HCT116 (cell line): ENCODE measurements at regions not wholly inside any gene's neighbourhood (a gene's known extent, or its start where the extent isn't known, plus 50 kb on each side); places are given as distances from the start of the nearest gene placed in this dataset.

Source experiments
- ATAC-seq: fragments of 200-7000 bp; cut with Tn5 transposase; 2 replicates; pipeline ENCODE4 v1.9.1; 2020; ENCODE audit warnings: mild to moderate bottlenecking, moderate library complexity
- BruUV-seq: library from RNA; stranded (reverse); fragments of 400-500 nt; replicated peaks from 2 replicates; lab custom pipeline; 2021; lab: Mats Ljungman, UMichigan
- CTCF ChIA-PET: fragments of 300-600 bp; sonication (Branson Sonifier 250); formaldehyde crosslinking; loops from one replicate; lab custom pipeline; 2021; ENCODE audit warnings: antibody characterized with exemption; lab: Charles Lee
- POLR2A ChIA-PET: fragments of 300-600, 350-600 bp; sonication (Branson Sonifier 250); formaldehyde crosslinking; loops from one replicate; lab custom pipeline; 2021; ENCODE audit warnings: antibody characterized with exemption; lab: Charles Lee
- RAD21 ChIA-PET, 2 experiments: fragments of 300-600 bp; sonication (Branson Sonifier 250); formaldehyde crosslinking; loops; one replicate each; lab custom pipeline; 2023; ENCODE audit warnings: low total read pairs in 2 of 2; ENCODE audit not compliant: uncharacterized antibody in 2 of 2, unreplicated experiment in 2 of 2, low non-redundant PET in 1 of 2; lab: Charles Lee
- DNase-seq: peaks from one replicate; pipeline ENCODE4 v3.0.0-alpha.2; 2010; ENCODE audit warnings: low read depth, low spot score
- H2AFZ ChIP-seq: fragments of 200-600 bp; shearing (Covaris generic), sonication (generic); 2 replicates; pipeline ENCODE4 v1.6.1; 2017; ENCODE audit warnings: low read depth, mixed run types, mixed read lengths, antibody characterized with exemption, low read length; ENCODE audit not compliant: poor library complexity, severe bottlenecking
- H3K27ac ChIP-seq: 2 replicates; pipeline ENCODE4 v1.5.1; 2012; ENCODE audit warnings: low read depth, low read length
- H3K27me3 ChIP-seq: fragments of 200-600 bp; sonication (generic); 2 replicates; pipeline ENCODE4 v1.6.1; 2016; ENCODE audit warnings: mixed run types, low read length, mixed read lengths; ENCODE audit not compliant: insufficient read depth
- H3K36me3 ChIP-seq, 2 experiments: fragments of 200-500 bp in 1 of 2; fragments of 200-600 bp in 1 of 2; sonication (Bioruptor generic) in 1 of 2; sonication (generic) in 1 of 2; 2 replicates each; pipeline versions ENCODE4 v1.5.1 to v1.6.1; 2014 to 2016; ENCODE audit warnings: low read length in 2 of 2, inconsistent platforms in 1 of 2, mixed read lengths in 1 of 2, mixed run types in 1 of 2; ENCODE audit not compliant: insufficient read depth in 2 of 2, control insufficient read depth in 1 of 2
- H3K4me1 ChIP-seq, 2 experiments: fragments of 200-600 bp in 1 of 2; sonication (generic) in 1 of 2; 2 replicates each; pipeline versions ENCODE4 v1.5.1 to v1.6.1; 2012 to 2017; ENCODE audit warnings: low read length in 2 of 2, inconsistent platforms in 1 of 2, mild to moderate bottlenecking in 1 of 2, mixed read lengths in 1 of 2, mixed run types in 1 of 2, moderate library complexity in 1 of 2; ENCODE audit not compliant: insufficient read depth in 2 of 2, control insufficient read depth in 1 of 2
- H3K4me2 ChIP-seq: fragments of 200-600 bp; sonication (generic); 2 replicates; pipeline ENCODE4 v1.6.1; 2017; ENCODE audit warnings: mixed run types, low read length, mixed read lengths
- H3K4me3 ChIP-seq, 2 experiments: fragments of 200-600 bp in 1 of 2; sonication (generic) in 1 of 2; replicated peaks in 1 of 2; 2 replicates each; pipeline ENCODE4 v1.5.1; 2011 to 2016; ENCODE audit warnings: low read length in 2 of 2, control low read depth in 1 of 2, low read depth in 1 of 2, mild to moderate bottlenecking in 1 of 2, mixed read lengths in 1 of 2, mixed run types in 1 of 2
- H3K79me2 ChIP-seq: fragments of 200-600 bp; sonication (generic); 2 replicates; pipeline ENCODE4 v1.6.1; 2017; ENCODE audit warnings: mild to moderate bottlenecking, mixed run types, low read length, moderate library complexity, mixed read lengths; ENCODE audit not compliant: insufficient read depth
- H3K9ac ChIP-seq: fragments of 200-600 bp; sonication (generic); 2 replicates; pipeline ENCODE4 v1.6.1; 2016; ENCODE audit warnings: low read length, mixed read lengths
- H3K9me2 ChIP-seq: fragments of 200-600 bp; sonication (generic), shearing (Covaris generic); 2 replicates; pipeline ENCODE4 v1.6.1; 2017; ENCODE audit warnings: mixed run types, mild to moderate bottlenecking, moderate library complexity; ENCODE audit not compliant: insufficient read depth
- H3K9me3 ChIP-seq, 2 experiments: fragments of 200-500 bp in 1 of 2; fragments of 200-600 bp in 1 of 2; sonication (Bioruptor generic) in 1 of 2; sonication (generic) in 1 of 2; 2 replicates each; pipeline ENCODE4 v1.6.1; 2014 to 2017; ENCODE audit warnings: low read length in 2 of 2, mixed read lengths in 2 of 2, inconsistent platforms in 1 of 2, low read depth in 1 of 2, mild to moderate bottlenecking in 1 of 2, mixed run types in 1 of 2, moderate library complexity in 1 of 2; ENCODE audit not compliant: control insufficient read depth in 1 of 2, insufficient read depth in 1 of 2
- H4K20me1 ChIP-seq: fragments of 200-600 bp; sonication (generic), shearing (Covaris generic); 2 replicates; pipeline ENCODE4 v1.6.1; 2017; ENCODE audit warnings: mixed run types, mild to moderate bottlenecking, moderate library complexity; ENCODE audit not compliant: insufficient read depth
- CBX3 ChIP-seq: IDR thresholded peaks from 2 replicates; pipeline ENCODE4 v1.6.1; 2012; ENCODE audit warnings: low read depth
- CEBPB ChIP-seq: IDR thresholded peaks from 2 replicates; pipeline ENCODE4 v1.6.1; 2012; ENCODE audit warnings: low read depth
- ELF1 ChIP-seq: IDR thresholded peaks from 2 replicates; pipeline ENCODE4 v1.6.1; 2012; ENCODE audit warnings: low read depth, borderline replicate concordance
- EZH2phosphoT487 ChIP-seq: fragments of 200-600 bp; IDR thresholded peaks from 2 replicates; pipeline ENCODE4 v1.6.1; 2018; ENCODE audit warnings: antibody characterized with exemption, borderline replicate concordance
- FOSL1 ChIP-seq: IDR thresholded peaks from 2 replicates; pipeline ENCODE4 v1.6.1; 2012; ENCODE audit warnings: low read depth
- JUND ChIP-seq: IDR thresholded peaks from 2 replicates; pipeline ENCODE4 v1.6.1; 2012
- POLR2A ChIP-seq: IDR thresholded peaks from 2 replicates; pipeline ENCODE4 v1.7.0; 2011; ENCODE audit warnings: borderline replicate concordance; ENCODE audit not compliant: insufficient read depth, insufficient read length; ENCODE audit errors: extremely low read depth
- POLR2AphosphoS5 ChIP-seq: IDR thresholded peaks from 2 replicates; pipeline ENCODE4 v1.6.1; 2011; ENCODE audit warnings: mild to moderate bottlenecking, low read depth, low read length, moderate library complexity
- RAD21 ChIP-seq: IDR thresholded peaks from 2 replicates; pipeline ENCODE4 v1.6.1; 2012; ENCODE audit warnings: low read depth, mild to moderate bottlenecking
- SIN3A ChIP-seq: IDR thresholded peaks from 2 replicates; pipeline ENCODE4 v1.6.1; 2012; ENCODE audit warnings: low read depth
- SRF ChIP-seq: IDR thresholded peaks from 2 replicates; pipeline ENCODE4 v1.6.1; 2012; ENCODE audit warnings: low read depth
- TCF7L2 ChIP-seq: IDR thresholded peaks from 2 replicates; pipeline ENCODE4 v1.7.0; 2011; ENCODE audit warnings: borderline replicate concordance, inconsistent platforms; ENCODE audit not compliant: insufficient read depth, insufficient read length; ENCODE audit errors: extremely low read depth
- YY1 ChIP-seq: IDR thresholded peaks from 2 replicates; pipeline ENCODE4 v1.6.1; 2011; ENCODE audit warnings: low read length, low read depth, moderate library complexity, mild to moderate bottlenecking; ENCODE audit not compliant: insufficient replicate concordance; ENCODE audit errors: extremely low read depth
- ZNF274 ChIP-seq: fragments of 200-500 bp; sonication (Bioruptor generic); IDR thresholded peaks from 2 replicates; pipeline ENCODE4 v1.6.1; 2014; ENCODE audit warnings: mild to moderate bottlenecking, low read depth, low read length, inconsistent platforms
- intact Hi-C: fragments of 100-400 bp; cut with micrococcal nuclease; formaldehyde crosslinking; loops from 2 replicates; pipeline ENCODE4 v1.10.0; 2022
- TF ChIP-seq, protein P1 (sequence below): IDR thresholded peaks from 2 replicates; pipeline ENCODE4 v1.6.1; 2012
- TF ChIP-seq, protein P2 (sequence below), 3 experiments: fragments of 200-600 bp in 1 of 3; sonication (generic) in 1 of 3; IDR thresholded peaks in 2 of 3; conservative IDR thresholded peaks in 1 of 3; 2 replicates each; pipeline ENCODE4 v1.5.1; 2012 to 2017; ENCODE audit warnings: low read depth in 2 of 3, low read length in 2 of 3, antibody characterized with exemption in 1 of 3, borderline replicate concordance in 1 of 3, control low read depth in 1 of 3, mild to moderate bottlenecking in 1 of 3, mixed read lengths in 1 of 3, mixed run types in 1 of 3, moderate library complexity in 1 of 3; ENCODE audit not compliant: insufficient read depth in 1 of 3
- TF ChIP-seq, protein P3 (sequence below): IDR thresholded peaks from 2 replicates; pipeline ENCODE4 v1.6.1; 2011; ENCODE audit warnings: mild to moderate bottlenecking, low read length, moderate library complexity; ENCODE audit not compliant: insufficient replicate concordance; ENCODE audit errors: extremely low read depth
- TF ChIP-seq, protein P4 (sequence below): IDR thresholded peaks from 2 replicates; pipeline ENCODE4 v1.6.1; 2012; ENCODE audit warnings: low read depth
- TF ChIP-seq, protein P5 (sequence below): IDR thresholded peaks from 2 replicates; pipeline ENCODE4 v1.6.1; 2012

DNA sequence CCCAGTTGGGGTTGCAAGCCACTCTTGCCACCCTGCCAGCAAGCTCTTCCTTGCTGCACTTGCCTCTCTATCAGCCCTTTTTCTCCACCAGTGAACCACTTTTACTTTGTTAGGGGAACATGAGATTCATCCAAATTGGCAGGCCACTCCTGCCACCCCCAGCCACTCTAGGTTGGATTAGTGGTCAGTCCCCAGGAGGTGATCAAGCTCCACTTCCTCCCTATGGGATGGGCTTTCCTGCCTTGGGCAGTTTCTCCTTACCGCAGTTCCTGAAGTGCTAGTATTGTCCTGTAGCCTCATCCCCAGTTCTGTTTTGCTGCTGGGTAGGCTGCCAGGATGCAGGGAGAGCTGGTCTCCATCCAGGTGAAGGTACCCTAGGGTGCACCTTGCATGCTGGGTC, 104.5 kb downstream of the ALG10 start:
- H2AFZ ChIP-seq, result no peak overlapping the region

More for the DNA sequence above, 104.5 kb downstream of the ALG10 start:
- DNase-seq, result no peak
- POLR2A ChIA-PET, result no interaction called here
- Histone ChIP-seq H3K9me3 (no peaks in the 10 kb centered on the region), H3K27me3 (no peaks in the 10 kb centered on the region; the same call in 1 of the 2 replicates), H3K9ac (no peak overlapping the region), H3K36me3 (no peaks in the 10 kb centered on the region), H3K9me2 (no peaks in the 10 kb centered on the region), H3K4me1 (no peaks in the 10 kb centered on the region), H3K4me2 (no peak overlapping the region), H4K20me1 (no peaks in the 10 kb centered on the region), H3K4me3 (no peak overlapping the region), H3K27ac (no peak overlapping the region), H3K79me2 (no peaks in the 10 kb centered on the region)
- TF ChIP-seq, protein P1, sequence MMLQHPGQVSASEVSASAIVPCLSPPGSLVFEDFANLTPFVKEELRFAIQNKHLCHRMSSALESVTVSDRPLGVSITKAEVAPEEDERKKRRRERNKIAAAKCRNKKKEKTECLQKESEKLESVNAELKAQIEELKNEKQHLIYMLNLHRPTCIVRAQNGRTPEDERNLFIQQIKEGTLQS, result no peak
- TF ChIP-seq, protein P2, sequence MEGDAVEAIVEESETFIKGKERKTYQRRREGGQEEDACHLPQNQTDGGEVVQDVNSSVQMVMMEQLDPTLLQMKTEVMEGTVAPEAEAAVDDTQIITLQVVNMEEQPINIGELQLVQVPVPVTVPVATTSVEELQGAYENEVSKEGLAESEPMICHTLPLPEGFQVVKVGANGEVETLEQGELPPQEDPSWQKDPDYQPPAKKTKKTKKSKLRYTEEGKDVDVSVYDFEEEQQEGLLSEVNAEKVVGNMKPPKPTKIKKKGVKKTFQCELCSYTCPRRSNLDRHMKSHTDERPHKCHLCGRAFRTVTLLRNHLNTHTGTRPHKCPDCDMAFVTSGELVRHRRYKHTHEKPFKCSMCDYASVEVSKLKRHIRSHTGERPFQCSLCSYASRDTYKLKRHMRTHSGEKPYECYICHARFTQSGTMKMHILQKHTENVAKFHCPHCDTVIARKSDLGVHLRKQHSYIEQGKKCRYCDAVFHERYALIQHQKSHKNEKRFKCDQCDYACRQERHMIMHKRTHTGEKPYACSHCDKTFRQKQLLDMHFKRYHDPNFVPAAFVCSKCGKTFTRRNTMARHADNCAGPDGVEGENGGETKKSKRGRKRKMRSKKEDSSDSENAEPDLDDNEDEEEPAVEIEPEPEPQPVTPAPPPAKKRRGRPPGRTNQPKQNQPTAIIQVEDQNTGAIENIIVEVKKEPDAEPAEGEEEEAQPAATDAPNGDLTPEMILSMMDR (IDR thresholded peaks at IDR 0.05 in 2 of 3, conservative IDR thresholded peaks at IDR 0.05 in 1 of 3; ENCODE audit: borderline replicate concordance in 1 of 3, insufficient read depth in 1 of 3, low read depth in 2 of 3, low read length in 2 of 3), result no peak
- TF ChIP-seq SIN3A, result no peak
- no peak for TF ChIP-seq POLR2AphosphoS5
- TF ChIP-seq ZNF274, result no peak
- no peak for TF ChIP-seq TCF7L2
- no peak for TF ChIP-seq EZH2phosphoT487
- TF ChIP-seq ELF1, result no peak
- no peak for TF ChIP-seq FOSL1
- no peak for TF ChIP-seq RAD21
- TF ChIP-seq, protein P3, sequence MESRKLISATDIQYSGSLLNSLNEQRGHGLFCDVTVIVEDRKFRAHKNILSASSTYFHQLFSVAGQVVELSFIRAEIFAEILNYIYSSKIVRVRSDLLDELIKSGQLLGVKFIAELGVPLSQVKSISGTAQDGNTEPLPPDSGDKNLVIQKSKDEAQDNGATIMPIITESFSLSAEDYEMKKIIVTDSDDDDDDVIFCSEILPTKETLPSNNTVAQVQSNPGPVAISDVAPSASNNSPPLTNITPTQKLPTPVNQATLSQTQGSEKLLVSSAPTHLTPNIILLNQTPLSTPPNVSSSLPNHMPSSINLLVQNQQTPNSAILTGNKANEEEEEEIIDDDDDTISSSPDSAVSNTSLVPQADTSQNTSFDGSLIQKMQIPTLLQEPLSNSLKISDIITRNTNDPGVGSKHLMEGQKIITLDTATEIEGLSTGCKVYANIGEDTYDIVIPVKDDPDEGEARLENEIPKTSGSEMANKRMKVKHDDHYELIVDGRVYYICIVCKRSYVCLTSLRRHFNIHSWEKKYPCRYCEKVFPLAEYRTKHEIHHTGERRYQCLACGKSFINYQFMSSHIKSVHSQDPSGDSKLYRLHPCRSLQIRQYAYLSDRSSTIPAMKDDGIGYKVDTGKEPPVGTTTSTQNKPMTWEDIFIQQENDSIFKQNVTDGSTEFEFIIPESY, result no peak
- TF ChIP-seq CEBPB, result no peak
- TF ChIP-seq, protein P4, sequence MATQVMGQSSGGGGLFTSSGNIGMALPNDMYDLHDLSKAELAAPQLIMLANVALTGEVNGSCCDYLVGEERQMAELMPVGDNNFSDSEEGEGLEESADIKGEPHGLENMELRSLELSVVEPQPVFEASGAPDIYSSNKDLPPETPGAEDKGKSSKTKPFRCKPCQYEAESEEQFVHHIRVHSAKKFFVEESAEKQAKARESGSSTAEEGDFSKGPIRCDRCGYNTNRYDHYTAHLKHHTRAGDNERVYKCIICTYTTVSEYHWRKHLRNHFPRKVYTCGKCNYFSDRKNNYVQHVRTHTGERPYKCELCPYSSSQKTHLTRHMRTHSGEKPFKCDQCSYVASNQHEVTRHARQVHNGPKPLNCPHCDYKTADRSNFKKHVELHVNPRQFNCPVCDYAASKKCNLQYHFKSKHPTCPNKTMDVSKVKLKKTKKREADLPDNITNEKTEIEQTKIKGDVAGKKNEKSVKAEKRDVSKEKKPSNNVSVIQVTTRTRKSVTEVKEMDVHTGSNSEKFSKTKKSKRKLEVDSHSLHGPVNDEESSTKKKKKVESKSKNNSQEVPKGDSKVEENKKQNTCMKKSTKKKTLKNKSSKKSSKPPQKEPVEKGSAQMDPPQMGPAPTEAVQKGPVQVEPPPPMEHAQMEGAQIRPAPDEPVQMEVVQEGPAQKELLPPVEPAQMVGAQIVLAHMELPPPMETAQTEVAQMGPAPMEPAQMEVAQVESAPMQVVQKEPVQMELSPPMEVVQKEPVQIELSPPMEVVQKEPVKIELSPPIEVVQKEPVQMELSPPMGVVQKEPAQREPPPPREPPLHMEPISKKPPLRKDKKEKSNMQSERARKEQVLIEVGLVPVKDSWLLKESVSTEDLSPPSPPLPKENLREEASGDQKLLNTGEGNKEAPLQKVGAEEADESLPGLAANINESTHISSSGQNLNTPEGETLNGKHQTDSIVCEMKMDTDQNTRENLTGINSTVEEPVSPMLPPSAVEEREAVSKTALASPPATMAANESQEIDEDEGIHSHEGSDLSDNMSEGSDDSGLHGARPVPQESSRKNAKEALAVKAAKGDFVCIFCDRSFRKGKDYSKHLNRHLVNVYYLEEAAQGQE, result no peak
- TF ChIP-seq SRF, result no peak
- TF ChIP-seq YY1, result no peak
- no peak for TF ChIP-seq CBX3
- no peak for TF ChIP-seq POLR2A
- TF ChIP-seq, protein P5, sequence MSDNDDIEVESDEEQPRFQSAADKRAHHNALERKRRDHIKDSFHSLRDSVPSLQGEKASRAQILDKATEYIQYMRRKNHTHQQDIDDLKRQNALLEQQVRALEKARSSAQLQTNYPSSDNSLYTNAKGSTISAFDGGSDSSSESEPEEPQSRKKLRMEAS, result no peak
- TF ChIP-seq JUND, result no peak
- no peak for ATAC-seq
- CTCF ChIA-PET, result no interaction called here
- intact Hi-C loops, result no loop called here
- RAD21 ChIA-PET, result no interaction called here
- no TSS peak for BruUV-seq
